IPS DF 4.7 (cell line): ENCODE measurements at regions not wholly inside any gene's neighbourhood (a gene's known extent, or its start where the extent isn't known, plus 50 kb on each side); places are given as distances from the start of the nearest gene placed in this dataset.
"Not testable (repeated sequence)": the region's sequence is repeated elsewhere in the genome, so short reads cannot be mapped to it uniquely, and the experiment has no call there.

Source experiments
- DNase-seq: peaks from one replicate; pipeline ENCODE4 v3.0.0-alpha.2; 2013; ENCODE audit warnings: low spot score; ENCODE audit errors: extremely low read depth

DNA sequence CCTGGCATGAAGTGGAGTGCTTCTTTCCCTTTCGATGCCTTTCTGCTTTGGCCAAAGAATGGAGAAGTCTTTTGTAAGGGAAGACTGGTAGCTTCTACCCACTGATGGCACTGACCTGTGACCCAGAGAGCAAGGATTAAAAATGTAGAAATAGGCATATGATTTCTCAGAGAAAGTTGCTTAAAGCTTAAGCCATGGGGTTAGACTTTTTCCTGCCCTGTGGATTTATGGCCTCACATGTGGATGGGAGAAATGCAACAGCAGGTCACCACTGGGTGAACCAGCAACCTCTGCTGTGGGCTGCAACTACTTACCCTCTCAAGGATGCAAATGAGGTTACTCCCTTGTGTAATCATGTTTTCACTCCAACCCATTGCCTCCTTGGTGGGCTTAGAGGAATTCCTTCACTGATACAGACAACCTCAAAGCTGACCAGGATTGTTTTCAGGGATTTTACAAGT lies 86.7 kb upstream of the CDC42EP3 start:
- DNase-seq = not testable (repeated sequence)

GRCh38 chr2:37759989-37760388 lies 88.5 kb upstream of the CDC42EP3 start:
- DNase-seq = not testable (repeated sequence)

GRCh38 chr2:37760471-37760870 lies 89.0 kb upstream of the CDC42EP3 start:
- DNase-seq = no peak

DNA sequence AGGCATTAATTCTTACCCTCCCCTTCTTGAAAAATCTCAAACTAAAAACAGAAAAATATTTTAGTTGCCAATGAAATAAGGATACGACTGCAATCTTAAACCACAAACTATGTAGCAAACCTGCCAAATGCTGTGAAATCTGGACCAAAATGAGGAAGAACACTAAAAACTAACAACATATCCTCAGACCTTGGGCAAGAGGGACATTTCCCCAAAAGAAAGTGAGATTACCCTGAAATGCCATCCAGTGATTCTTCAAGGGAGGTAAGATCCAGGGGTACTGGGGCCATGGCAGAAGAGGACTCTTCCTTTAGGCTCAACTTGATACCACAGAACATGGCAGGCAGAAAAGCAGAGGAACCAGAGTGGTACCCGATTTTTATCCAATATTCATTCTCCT lies 90.8 kb upstream of the CDC42EP3 start:
- not testable (repeated sequence) for DNase-seq

DNA sequence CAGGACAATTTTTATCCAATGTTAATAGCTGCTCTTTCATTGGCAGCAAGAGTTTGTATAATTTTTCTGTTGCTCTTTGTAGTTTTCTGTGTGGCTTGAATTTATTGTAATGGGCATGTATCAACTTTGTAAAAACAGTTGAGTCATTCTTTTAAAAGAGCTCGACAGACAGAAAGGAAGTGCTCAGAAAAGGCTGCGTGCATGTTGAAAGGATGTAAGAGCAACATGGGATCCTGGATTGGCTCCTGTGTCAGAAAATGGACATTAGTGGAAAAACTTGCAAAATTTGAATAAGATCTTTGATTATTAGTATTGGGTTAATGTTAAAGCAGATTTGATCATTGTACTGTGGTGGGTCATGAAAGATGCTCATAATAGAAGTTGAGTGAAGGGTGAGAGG lies 93.3 kb upstream of the CDC42EP3 start:
- DNase-seq = no peak

DNA sequence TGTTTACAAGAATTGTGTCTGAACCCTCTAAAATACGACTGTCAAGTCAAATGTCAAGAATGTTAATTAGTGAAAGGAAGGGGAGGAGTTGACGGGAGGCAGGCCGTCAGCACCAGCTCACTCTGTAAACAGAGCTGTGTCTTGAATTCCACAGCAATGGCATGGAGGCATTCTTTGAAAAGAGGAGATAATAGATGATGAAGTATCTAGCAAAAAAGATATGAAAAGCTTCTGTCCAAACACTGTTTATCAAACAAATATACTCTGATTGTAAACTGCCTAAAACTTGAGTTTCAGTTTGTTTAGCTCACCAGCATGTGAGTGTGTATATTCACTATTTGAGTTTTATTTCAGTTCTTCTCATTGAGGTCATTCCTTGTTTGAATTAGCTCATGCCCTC lies 94.7 kb upstream of the CDC42EP3 start:
- DNase-seq = no peak

GRCh38 chr2:37767046-37767445 lies 95.6 kb upstream of the CDC42EP3 start:
- no peak for DNase-seq

DNA sequence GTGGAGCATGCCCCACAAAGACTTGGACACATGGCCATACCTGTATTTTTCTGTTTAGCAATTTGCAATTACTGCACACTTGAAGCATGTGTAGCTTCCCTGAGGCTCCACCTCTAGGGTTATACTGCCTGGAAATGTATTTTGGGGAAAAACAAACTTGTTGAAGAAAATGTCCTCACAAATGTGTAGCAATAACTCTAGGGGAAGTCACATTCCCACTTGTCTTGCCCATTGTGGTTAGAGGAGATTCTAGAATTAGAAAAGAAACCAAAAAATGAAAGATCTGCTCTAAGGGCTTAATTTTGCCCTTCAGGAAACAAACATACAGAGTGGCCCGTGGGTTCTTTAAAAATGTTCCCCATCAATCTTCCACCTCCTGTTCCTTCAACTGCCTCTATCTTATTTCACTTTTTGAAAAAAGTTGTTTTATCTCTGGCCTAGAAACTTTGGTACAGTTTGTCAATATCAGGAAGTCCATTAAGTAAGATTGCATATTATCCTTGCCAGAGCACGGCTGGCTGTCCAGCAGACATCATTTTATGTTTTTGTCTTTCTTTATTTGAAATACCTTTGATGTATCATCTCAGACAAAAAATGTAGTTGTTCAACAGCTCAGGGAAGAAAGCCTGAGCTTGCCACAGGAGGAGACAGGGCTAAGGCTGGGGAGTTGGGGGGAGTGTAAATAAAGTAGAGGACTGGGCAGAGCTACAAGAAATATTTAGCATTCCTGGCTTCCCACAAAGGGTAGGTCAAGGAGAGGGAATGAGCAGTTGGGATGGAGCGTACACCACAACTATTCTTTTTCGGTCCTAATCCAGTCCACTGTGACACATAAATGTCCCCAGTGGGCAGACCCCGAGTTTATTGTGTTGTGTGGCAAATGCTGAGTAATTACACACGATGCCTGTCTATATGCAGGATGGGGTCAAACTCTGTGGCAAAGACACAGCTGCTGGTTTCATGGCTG lies 96.8 kb upstream of the CDC42EP3 start:
- DNase-seq = no peak

DNA sequence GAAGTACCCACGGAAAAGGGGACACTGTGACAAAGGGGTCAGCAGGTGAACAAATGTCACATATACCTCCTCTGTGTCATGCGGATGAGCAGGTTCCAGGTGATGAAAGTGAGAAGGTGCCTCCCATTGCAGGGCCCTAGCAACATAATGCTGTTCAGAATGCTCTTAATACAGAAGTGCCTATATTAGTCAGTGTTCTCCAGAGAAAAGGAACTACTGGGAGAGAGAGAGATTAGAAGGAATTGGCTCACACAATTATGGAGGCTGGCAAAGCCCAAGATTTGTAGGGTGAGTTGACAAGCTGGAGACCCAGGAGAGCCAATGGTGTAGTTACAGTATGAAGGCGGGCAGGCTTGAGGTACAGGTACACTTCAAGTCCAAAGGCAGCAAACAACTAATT lies 98.1 kb upstream of the CDC42EP3 start:
- no peak for DNase-seq

DNA sequence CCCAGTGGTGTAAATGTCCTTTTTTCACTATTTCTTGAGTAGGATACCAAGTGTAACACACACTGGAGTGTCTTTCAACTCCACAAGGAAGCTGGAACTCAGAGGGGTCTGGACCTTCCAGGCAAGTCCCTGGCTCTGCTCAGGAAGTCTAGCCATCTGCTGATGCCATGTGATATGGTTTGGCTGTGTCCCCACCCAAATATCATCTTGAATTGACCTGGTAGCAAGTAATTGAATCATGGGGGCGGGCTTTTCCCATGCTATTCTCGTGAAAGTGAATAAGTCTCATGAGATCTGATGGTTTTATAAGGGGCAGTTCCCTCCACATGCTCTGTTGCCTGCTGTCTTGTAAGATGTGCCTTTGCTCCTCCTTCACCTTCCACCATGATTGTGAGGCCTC lies 99.4 kb upstream of the CDC42EP3 start:
- DNase-seq = no peak

- no peak for DNase-seq
These were observed 100.2 kb upstream of the CDC42EP3 start for GRCh38 chr2:37771600-37772088.

GRCh38 chr2:37773371-37774130 lies 102.1 kb upstream of the CDC42EP3 start:
- no peak for DNase-seq

DNA sequence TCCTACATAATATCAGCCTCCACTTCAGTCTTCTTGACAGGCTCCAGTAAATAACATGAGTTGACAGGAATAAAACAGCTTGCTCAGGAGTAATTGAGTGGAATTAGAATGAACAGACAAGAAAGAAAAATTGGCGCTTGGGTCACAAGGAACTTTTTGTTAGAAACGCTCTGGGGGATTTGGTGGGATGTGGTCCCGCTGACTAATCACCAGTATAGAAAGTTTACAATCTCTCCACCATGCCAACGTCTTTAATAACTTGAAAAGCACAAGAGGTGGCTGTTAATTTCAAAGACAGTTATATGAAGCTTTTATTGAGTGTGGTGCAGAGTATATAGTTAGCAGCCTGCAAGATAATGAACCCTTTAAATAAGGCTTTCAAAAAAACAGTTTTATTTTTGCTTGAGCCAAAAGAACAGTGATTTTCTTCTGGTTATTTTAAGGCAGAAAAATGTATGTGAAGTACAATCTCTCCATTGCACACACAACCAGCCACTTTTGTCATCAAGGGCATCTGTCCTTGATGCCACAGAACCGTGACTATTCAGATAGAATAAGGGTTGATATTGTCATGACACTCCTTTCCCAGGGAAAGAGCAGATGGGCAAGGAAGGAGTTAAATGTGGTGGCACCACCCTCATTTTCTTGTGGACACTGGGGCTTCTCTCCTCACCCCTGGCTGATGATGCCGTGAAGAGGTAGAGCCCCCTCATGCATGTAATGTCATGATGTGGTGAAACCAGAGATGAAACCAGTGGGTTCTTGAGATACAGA lies 102.9 kb upstream of the CDC42EP3 start:
- DNase-seq = not testable (repeated sequence)

- no peak for DNase-seq
These were observed 103.8 kb upstream of the CDC42EP3 start for GRCh38 chr2:37774976-37775907.

DNA sequence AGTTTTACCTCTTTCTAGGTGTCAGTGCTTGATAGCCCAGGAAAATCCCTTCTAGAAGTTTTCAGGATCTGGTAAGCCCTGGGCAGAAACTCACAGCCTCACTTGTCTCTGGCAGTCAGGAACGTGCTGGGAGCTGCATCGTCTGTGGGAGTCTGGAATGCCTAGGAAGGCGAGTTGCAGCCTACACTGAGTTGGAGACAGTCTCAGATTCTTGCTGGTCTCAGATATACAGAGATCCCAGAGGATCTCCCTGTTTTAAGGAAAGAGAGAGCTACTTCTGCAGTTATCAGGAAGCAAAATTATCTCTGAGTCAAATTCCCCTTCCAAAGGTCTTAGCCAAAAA lies 104.4 kb upstream of the CDC42EP3 start:
- DNase-seq = no peak

GRCh38 chr2:37776487-37776886 lies 105.0 kb upstream of the CDC42EP3 start:
- no peak for DNase-seq

DNA sequence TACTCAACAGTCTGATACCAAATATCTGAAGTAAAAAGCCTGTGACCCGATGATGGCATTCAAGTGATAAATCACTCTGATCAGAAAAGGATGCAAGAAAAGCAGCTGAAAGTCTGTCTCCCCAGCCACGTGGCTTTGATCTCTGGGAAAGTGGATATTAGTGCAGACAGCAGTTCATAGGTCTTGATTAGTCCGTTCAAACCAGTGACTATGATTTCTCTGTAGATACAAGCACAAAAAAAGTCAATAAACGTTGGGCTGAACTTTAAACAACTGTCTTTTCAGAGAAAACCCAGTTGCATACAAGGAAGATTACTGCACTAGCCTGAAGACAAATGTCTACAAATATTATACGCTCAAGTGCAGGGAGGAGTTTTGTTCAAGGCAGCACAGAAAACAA lies 107.7 kb upstream of the CDC42EP3 start:
- no peak for DNase-seq

DNA sequence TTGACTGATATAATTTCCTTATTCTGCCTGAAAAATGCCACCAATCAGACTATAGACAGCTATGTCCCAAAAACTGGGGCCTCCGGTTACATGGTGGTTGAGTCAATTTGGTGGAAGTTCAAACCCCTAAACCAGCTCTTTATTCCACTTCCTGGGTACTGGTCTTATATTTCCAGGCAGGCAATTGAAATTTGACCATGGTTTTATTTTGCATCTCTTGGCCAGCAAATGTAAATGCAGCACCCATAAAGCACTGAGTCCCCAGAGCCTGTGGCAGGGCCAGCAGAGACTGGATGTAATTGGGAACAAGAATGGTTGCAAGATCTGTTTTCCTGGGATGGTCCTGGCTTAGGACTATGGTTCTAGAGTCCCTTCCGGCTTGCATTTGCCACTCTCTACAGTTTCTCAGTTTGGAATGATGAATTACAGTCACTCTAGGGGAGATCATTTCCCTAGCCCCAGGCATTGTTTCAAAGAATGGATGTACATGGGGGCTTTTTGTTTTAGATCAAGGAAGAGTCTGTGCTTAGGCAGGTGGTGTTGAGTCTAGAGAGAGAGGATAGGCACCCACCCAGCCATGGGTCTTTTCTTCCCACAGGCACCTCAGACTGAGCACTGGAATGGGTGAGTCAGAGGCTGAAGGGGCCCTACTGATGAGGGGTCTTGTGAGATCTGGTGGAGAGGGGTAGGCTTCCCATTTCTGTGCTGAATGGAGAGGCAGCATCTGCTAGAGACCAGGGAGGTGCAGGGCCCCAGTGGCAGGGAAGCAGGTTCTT lies 108.4 kb upstream of the CDC42EP3 start:
- no peak for DNase-seq

DNA sequence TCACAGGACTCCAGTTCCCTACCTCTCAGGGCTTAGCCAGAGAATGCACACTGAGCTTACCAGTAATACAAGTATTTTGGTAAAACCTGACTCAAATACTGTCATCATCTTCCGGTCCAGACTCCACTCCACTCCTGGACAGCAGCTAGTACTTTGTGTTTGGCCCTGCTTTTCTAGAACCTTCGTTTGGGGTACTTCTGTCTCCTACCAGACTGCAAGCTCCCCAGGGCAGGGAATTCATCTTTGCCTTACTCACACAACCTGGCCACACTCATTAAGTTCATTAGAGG lies 108.9 kb upstream of the CDC42EP3 start:
- no peak for DNase-seq

DNA sequence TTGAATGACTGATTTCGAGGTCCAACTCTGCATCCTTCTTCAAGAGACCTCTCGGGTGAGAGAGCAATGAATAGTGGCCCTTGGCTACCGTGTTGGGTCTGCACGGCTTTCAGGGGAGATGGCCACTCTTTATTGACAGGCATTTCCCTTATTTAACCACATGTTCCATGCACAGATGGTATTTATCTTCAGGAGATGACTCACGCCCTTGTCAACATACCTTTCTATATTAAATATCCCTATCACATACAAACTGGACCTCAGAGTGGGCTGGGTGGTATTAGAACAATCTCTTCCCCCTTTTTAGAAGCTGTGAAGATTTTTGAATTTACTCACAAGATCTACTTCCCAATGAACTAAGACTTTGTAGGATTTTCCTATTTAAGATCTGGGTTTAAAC lies 109.6 kb upstream of the CDC42EP3 start:
- no peak for DNase-seq
